HEK293 (cell line): ENCODE measurements at regions not wholly inside any gene's neighbourhood (a gene's known extent, or its start where the extent isn't known, plus 50 kb on each side); places are given as distances from the start of the nearest gene placed in this dataset.

Experiments used
- CTCF ChIP-seq: fragments of 450-650 bp; formaldehyde crosslinking; IDR thresholded peaks from 2 replicates; pipeline ENCODE4 v1.5.1; 2016; ENCODE audit warnings: missing biosample characterization, missing genetic modification characterization
- PRDM10 ChIP-seq: fragments of 450-650 bp; formaldehyde crosslinking; IDR thresholded peaks from 2 replicates; pipeline ENCODE4 v1.5.1; 2016; ENCODE audit warnings: missing biosample characterization, missing genetic modification characterization
- YY1 ChIP-seq: fragments of 450-650 bp; formaldehyde crosslinking; IDR thresholded peaks from 2 replicates; pipeline ENCODE4 v1.5.1; 2018; ENCODE audit warnings: missing biosample characterization, missing genetic modification characterization
- ZNF211 ChIP-seq: fragments of 450-650 bp; formaldehyde crosslinking; IDR thresholded peaks from 2 replicates; pipeline ENCODE4 v1.5.1; 2016; ENCODE audit warnings: low read depth, missing biosample characterization, missing genetic modification characterization
- ZNF416 ChIP-seq: fragments of 450-650 bp; formaldehyde crosslinking; IDR thresholded peaks from 2 replicates; pipeline ENCODE4 v1.5.1; 2016; ENCODE audit warnings: missing biosample characterization, missing genetic modification characterization
- ZNF433 ChIP-seq: fragments of 450-650 bp; formaldehyde crosslinking; IDR thresholded peaks from 2 replicates; pipeline ENCODE4 v1.5.1; 2016; ENCODE audit warnings: missing biosample characterization, missing genetic modification characterization, low read depth
- ZNF561 ChIP-seq: fragments of 450-650 bp; IDR thresholded peaks from 2 replicates; pipeline ENCODE4 v1.5.1; 2018; ENCODE audit warnings: missing biosample characterization, missing genetic modification characterization, borderline replicate concordance
- ZNF621 ChIP-seq: fragments of 450-650 bp; formaldehyde crosslinking; IDR thresholded peaks from 2 replicates; pipeline ENCODE4 v1.5.1; 2017; ENCODE audit warnings: missing biosample characterization, missing genetic modification characterization
- ZNF639 ChIP-seq: fragments of 450-650 bp; formaldehyde crosslinking; IDR thresholded peaks from 2 replicates; pipeline ENCODE4 v1.5.1; 2016; ENCODE audit warnings: missing biosample characterization, missing genetic modification characterization
- ZNF76 ChIP-seq: fragments of 450-650 bp; formaldehyde crosslinking; IDR thresholded peaks from 2 replicates; pipeline ENCODE4; 2016; ENCODE audit warnings: low read depth, missing biosample characterization, missing genetic modification characterization, borderline replicate concordance

- TF ChIP-seq CTCF (tag by site-specific recombination): no peak
- no peak for TF ChIP-seq ZNF416
- no peak for TF ChIP-seq YY1 (tag by site-specific recombination)
- TF ChIP-seq PRDM10 (tag by site-specific recombination): no peak
- TF ChIP-seq ZNF639 (tag by site-specific recombination): no peak
- TF ChIP-seq ZNF561 (tag by site-specific recombination): no peak
- TF ChIP-seq ZNF621 (tag by site-specific recombination): no peak
- TF ChIP-seq ZNF433 (tag by site-specific recombination): no peak
- TF ChIP-seq ZNF76: no peak
- no peak for TF ChIP-seq ZNF211 (tag by site-specific recombination)
Measured at GRCh38 chr15:81604713-81605112, 230.7 kb upstream of the TMC3 start.
